ENCODE measurements at regions not wholly inside any gene's neighbourhood (a gene's known extent, or its start where the extent isn't known, plus 50 kb on each side); places are given as distances from the start of the nearest gene placed in this dataset.
"Not testable (repeated sequence)": the region's sequence is repeated elsewhere in the genome, so short reads cannot be mapped to it uniquely, and the experiment has no call there.

DNA sequence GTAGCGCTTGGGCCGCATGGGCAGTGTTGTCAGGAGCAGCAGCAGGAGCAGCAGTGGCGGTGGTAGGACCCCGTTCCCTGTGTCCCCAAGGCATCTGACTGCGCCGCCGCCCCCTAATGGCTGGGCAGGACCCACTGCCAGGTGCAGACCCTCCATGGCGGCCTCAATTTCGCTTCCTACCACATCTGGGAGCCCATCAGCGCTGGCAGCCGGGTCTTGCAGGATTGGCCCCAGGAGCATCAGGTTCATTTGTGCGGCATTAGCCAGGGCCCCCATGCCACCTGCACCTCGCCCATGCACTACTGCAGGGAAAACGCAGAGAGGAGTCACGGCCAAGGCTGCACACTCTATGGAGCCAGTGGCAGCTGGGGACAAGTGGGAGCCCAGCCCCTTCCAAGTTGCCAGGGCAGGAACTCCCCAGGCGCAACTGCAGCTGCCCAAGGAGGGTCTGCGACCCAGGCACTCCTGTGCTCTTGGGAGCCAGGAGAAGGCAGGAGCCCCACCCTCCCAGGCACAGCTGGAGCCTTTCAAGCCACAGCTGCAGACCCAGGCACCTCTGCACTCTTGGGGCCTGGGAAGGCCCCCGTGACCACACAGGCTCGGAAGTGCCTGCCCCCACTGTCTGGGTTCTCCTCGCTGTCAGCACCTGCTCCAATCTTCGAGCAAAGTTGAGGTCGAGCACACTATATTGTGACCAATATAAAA lies 594.2 kb downstream of the KCNJ18 start:
- ATAC-seq, result no peak
- intact Hi-C loops (cut with DNase I), result no loop called here
- no peak for DNase-seq (ENCODE audit: missing footprints)

DNA sequence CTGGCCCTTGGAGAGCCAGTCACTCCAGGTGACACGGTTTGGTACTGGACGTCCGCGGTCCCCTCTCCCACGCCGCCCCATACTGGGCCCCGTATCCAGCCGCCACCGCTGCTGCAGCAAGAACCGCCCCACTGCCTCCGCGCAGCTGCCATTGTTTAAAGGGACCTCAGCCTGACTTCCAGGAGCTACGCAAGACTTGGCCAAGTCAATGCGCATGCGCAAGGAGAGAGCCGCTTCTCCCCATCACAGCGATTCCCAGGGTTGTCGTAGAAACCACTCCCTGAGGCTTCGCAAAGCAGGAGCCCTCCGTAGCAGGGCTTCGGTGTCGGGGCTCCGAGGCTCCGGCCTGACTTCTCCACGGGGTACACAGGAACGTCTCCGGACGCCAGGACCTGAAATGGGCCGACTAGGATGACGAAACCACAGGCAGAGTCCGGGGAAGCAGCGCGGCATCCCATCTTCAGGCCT lies 606.2 kb downstream of the KCNJ18 start:
- DNase-seq (ENCODE audit: missing footprints), result not testable (repeated sequence)
- peak; percentile 72 for ATAC-seq

DNA sequence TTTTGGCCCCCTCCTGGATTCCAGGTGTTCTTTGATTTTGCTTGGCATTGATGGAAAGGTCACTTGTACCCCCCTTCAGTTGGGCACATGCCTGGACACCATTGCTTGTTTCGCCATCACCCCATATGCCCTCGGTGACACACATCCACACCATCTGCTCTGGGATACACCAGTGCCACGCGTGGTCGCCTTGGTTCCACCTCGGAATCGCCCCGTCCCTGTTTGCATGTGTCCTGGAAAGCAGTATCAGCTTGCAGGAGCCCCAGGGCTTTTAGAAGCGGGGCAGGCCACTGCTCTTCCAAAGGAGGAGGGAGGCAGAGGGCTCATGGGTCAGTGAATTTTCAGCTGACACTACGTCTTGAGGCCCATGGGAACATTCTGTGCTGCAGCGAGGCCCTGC lies 607.9 kb downstream of the KCNJ18 start:
- ATAC-seq (no peak), DNase-seq (ENCODE audit: missing footprints) (no peak)
- intact Hi-C loops (cut with DNase I), result no loop called here

More for the DNA sequence above, 606.2 kb downstream of the KCNJ18 start:
- intact Hi-C loops (cut with DNase I), result not testable (repeated sequence)

DNA sequence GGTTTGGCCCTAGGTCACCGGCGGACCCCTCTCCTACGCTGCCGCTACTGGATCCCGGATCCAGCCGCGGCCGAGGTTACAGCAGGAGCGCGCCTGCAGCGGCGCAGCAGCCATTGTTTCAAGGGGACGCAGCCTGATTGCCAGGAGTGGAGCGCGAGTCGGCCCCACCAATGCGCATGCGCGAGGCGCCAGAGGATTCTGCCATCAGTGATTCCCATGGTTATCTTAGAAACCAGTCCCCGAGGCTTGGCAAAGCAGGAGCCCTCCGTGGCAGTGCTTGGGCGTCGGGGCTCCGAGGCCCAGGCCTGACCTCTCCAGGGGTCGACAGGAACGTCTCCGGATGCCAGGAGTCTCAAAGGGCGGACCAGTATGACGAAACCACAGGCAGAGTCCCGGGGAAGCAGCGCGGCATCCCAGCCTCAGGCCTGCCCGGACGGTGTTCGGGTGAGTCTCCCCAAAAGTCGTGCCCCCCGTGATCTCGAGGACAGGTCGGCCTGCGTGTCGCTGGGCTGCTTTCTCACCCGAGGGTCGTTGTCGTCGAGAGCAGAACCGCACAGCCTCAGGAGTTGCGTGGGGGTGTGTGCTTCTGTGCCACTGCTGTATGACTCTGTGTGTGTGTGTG lies 608.5 kb downstream of the KCNJ18 start:
- no peak for DNase-seq (ENCODE audit: missing footprints)
- ATAC-seq, result no peak
- intact Hi-C loops (cut with DNase I), result no loop called here

DNA sequence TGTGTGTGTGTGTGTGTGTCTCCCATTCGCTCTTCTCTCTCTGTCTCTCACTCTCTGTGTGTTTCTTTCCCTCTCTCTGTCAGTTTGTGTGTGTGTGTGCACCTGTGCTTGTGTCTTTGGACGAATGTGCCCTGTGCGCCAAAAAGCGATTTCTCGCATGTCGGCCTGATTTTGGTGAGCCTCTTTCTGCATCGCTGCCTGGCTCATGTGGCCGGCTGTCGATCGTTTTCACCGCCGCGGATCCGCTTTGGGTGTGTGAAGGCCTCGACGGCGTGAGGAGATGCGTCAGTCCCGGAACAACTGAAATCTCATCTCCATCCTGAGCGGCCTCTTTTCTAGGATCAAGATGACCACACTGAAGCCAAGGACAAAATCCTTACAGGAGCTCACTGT lies 609.0 kb downstream of the KCNJ18 start:
- intact Hi-C loops (cut with DNase I), result no loop called here
- no peak for ATAC-seq
- no peak for DNase-seq (ENCODE audit: missing footprints)

DNA sequence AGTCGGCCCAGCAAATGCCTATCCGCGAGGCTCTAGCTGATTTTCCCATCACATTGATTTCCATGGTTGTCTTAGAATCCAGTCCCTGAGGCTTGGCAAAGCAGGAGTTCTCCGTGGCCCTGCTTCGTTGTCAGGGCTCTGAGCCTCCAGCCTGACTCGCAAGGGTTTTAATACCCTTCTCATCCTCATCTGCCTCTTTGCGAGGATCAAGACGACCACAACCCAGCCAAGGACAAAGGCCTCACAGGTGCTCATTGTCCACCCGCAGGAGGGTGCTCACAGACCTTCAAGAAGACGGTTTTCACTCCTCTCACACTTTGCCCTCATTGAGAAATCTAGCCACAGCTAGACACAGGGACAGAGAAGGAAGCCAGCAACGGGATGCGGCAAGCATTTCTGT lies 610.8 kb downstream of the KCNJ18 start:
- no peak for DNase-seq (ENCODE audit: missing footprints)
- ATAC-seq, result no peak
- intact Hi-C loops (cut with DNase I), result no loop called here

DNA sequence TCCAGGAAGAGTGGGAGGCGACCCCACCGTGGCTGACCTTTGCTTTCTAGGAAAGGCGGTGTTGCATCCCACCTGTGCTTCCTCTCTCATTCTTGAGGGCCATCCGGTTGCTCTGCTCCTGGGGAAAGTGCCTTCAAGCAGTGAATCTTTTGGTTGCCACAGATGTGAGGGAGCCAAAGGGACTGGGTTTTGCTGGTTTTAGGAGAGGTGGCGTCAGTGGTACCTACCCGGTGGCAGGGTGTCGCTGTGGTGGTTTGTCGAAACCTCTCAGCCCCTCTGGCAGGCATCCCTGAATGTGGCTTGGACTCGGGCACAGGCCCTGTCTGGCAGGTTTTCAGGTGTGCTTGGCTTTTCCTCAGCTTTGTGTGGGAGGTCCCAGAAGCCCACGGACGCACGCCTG lies 611.5 kb downstream of the KCNJ18 start:
- DNase-seq (ENCODE audit: missing footprints), result no peak
- ATAC-seq, result no peak
- intact Hi-C loops (cut with DNase I), result no loop called here

DNA sequence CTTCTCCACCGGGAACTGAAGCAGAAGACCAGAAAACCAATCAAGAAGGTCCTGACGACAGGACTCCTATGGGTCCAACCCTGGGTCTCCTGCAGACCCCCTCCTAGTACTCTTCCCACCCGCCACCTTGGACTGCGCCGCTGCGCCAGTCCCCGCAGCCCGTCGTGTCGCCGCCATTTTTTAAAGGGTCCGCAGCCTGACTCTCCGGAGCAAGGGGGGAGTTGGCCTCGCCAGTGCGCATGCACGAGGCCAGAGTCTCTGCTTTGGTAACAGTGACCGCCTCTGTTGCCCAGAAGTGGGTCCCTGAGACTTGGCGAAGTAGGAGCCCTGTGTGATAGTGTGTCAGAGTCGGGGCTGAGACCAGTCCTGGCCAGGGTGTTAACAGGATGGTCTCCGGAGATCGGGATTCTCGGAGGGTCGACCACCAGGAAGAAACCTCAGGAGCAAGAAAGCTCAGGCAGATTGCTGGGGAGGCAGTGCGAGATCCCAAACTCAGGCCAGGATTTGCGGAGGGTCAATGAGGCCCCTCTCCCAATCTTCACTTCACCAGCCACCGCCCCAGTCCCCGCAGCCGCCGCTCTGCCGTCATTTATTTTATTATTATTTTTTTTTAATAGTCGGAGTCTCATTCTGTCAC lies 612.5 kb downstream of the KCNJ18 start:
- intact Hi-C loops (cut with DNase I), result no loop called here
- DNase-seq (ENCODE audit: missing footprints) (no peak), ATAC-seq (no peak)

DNA sequence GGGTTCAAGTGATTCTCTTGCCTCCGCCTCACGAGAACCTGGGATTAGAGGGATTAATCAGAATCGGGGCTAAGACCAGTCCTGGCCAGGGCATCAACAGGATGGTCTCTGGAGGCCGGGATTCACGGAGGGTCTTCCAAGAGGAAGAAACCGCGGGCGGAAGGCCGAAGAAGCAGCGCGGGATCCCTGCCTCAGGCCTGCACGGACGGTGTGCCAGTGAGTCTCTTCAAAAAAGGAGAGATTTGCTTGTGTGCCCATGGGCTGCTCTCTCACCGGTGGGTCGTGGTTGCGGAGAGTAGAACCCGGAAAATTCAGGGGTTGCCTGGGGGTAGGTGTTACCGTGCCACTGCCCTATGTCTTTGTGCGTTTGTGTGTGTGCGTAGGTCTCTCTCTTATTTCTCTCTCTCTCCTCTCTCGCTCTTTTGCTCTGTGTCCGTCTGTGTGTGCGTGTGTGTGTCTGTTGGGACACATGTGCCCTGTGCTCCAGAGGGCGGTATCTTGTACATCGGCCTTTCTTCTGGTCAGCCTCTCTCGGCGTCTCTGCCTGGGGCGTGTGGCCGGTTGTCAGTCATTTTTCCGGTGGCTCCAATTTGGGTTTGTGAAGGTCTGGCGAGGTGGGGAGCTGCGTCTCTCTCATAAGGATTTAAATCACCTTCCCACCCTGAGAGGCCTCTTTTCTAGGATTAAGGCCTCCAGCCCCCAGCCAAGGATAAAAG lies 613.2 kb downstream of the KCNJ18 start:
- no peak for ATAC-seq
- no peak for DNase-seq (ENCODE audit: missing footprints)
- intact Hi-C loops (cut with DNase I), result no loop called here

DNA sequence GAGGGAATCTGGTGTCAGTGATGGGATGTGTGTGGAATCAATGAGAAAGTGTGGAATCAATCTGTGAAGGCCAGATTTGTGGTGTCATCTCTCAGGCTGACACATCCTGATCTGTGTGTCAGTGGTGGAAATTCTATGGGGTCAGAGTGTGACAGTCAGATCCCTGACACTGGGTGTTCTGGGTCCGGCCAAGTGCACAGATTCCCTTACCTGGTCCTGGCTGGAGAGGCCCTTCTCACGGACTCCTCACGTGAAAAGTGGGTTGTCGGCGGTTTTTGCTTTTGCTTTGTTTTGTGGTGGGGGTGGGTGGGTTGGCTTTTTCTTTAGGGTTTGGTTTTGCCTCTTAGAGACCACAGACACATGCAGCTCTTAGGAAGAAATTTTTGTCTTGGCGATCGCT lies 618.0 kb downstream of the KCNJ18 start:
- intact Hi-C loops (cut with DNase I); DNase-seq (ENCODE audit: missing footprints); ATAC-seq: not testable (repeated sequence)

DNA sequence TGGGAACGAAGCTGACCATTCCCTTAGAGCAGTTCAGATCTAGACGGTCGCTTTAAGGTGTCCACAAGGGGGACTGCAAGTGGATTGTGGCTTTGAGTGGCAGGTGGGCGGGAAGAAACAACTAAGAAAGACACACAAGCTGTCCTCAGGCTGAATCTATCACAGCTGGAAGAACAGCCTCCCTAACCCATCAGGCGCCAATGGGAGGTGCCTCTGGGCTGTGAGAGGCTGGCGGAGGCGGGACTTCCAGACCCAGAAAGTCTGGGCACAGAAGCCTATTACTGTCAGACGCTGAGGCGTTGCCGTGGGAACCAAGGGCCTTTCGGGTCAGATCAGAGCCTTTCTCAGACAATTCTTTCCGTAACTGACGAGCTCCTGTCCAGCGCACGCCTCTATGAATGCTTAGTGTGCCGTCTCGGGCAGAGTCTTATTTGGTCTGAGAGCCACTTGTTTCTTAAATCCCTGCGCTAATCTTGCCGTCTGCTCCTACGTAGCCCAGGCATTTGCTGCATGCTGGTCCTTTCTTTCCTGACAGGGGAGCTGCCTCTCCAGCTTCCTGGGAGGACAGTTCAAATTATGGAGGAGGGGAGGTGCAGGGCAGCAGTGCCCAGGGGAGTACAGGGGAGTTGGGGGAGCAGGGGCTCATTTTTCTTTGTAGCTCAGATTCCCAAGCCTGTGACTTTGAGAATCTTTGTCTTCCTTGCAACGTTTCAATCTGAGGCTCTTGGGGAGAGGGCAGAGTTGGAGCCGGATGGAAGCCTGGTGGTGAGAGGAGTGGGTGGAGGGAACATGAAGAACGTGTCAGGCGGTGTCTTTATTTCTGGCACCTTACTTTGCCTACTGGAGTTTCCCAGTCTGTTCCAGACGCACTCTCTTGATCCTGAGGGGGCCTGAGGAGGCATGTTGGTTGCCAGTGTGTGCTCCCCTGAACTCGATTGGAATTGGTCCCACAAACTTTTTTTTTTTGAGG lies 618.7 kb downstream of the KCNJ18 start:
- intact Hi-C loops (cut with DNase I), result no loop called here
- ATAC-seq (no peak), DNase-seq (ENCODE audit: missing footprints) (no peak)

DNA sequence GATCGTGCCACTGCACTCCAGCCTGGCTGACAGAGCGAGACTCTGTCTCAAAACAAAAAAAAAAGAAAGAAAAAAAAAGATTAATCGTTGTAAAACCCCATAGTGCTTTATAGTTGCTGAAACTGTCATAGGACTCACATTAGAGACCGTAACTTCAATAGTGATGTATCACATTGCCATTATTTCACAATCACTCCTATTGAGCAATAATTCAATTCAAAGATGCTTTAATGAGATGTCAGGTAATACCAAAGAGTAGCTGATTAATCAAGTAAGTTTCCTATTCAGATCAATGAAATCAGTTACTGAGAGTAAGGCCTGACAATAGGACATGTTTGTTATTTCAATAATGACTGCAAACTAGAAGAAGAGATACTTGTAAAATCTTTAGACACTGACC lies 628.7 kb downstream of the KCNJ18 start:
- ATAC-seq; DNase-seq (ENCODE audit: missing footprints); intact Hi-C loops (cut with DNase I): not testable (repeated sequence)

DNA sequence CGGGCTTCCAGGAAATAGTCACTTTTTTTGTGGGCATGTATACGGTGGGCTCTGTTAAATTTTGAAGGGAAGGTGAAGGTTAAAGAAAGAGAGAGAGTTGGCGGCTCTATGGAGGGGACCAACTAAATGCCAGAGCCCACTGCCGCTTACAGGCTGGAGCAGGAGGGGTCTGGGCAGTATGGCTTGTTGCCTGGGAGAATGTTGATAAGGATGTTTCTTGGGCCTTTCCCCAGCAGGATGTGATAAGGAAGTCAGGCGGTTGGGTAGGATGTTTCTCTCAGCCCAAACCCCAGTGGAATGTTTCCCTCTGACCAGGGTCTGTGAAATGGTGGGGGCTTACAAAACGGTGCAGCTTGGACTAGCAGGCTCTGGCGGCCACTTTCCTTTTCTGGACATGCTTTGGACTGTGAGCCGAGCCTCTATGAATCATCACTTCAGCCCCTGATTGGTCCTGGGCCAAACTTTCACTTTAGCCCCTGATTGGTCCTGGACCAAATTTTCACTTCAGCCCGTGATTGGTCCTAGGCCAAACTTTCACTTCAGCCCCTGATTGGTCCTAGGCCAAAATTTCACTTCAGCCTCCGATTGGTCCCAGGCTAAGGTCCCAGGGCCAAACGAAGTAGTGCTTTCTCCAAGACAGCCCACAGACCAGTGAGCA lies 630.7 kb downstream of the KCNJ18 start:
- ATAC-seq; intact Hi-C loops (cut with DNase I); DNase-seq (ENCODE audit: missing footprints): not testable (repeated sequence)

DNA sequence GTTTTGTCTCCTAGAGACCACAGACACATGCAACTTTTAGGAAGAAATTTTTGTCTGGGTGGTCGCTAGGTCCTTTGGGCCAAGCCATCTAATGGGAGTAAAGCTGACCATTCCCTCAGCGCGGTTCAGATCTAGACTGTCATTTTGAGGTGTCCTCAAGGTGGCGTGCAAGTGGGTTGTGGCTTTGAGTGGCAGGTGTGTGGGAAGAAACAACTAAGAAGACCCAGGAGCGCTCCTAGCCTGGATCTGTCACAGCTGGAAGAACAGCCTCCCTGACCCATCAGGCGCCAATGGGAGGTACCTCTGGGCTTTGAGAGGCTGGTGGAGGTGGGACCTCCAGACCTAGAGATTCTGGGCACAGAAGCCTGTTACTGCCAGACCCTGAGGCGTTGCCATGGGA lies 645.1 kb downstream of the KCNJ18 start:
- DNase-seq (ENCODE audit: missing footprints) (no peak), ATAC-seq (no peak)
- intact Hi-C loops (cut with DNase I), result no loop called here

DNA sequence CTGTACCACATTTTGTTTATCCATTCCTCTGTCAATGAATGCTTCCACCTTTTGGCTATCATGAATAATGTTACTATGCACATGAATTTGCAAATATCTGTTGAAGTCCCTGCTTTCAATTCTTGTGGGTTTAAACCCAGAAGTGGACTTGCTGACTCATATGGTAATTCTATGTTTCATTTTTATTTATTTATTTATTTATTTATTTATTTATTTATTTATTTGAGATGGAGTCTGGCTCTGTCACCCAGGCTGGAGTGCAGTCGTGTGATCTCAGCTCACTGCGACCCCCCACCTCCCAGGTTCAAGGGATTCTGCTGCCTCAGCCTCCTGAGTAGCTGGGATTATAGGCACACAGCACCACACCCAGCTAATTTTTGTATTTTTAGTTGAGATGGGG lies 664.3 kb downstream of the KCNJ18 start:
- DNase-seq (ENCODE audit: missing footprints); ATAC-seq; intact Hi-C loops (cut with DNase I): not testable (repeated sequence)

DNA sequence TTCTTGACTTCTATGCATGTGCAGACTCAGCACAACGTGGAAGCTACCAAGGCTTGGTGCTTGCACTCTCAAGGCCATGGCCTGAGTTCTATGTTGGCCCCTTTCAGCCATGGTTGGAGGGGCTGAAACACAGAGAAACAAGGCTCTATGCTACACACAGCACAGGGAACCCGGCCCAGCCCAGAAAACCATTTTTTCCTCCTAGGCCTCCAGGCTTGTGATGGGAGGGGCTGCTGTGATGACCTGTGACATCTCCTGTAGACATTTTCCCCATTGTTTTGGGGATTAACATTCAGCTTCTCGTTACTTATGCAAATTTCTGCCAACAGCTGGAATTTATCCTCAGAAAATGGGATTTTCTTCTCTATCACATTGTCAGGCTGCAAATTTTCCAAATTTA lies 678.7 kb downstream of the KCNJ18 start:
- ATAC-seq; intact Hi-C loops (cut with DNase I); DNase-seq (ENCODE audit: missing footprints): not testable (repeated sequence)

DNA sequence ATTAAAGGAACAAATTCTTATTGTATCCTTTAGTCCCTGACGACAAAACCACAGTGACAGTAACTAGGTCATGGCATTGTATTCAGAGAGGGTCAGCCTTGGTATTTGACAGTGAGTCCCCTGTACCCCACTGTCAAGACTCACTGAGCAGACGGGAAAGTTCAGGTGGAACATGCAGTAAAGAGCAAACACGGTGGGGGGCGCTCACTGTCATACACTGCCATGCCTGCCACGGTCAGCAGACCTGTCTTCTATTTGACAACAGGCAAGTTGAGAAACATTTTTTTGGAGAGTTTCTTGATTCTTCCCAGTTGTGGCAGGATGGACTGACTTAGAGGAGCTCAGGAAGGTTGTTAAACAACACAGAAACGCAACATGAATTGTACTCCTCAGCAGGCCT lies 681.6 kb downstream of the KCNJ18 start:
- intact Hi-C loops (cut with DNase I), result no loop called here
- no peak for DNase-seq (ENCODE audit: missing footprints)
- no peak for ATAC-seq

DNA sequence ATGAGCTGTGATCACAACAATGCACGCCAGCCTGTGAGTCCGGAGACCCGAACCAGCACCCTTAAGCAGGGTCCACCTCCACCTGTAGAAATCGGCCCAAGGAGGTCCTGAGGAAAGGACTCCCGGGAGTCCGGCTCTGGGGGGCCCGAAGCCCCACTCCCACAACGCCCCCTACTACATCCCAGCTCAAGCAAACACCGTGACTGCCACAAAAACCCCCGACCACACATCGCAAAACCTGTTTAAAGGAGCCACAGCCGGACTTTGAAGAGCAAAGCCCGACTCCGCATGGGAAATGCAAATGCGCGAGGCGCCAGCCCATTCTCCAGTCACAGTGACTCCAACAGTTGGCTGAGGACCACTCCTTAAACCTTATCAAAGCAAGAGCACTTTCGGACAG lies 682.4 kb downstream of the KCNJ18 start:
- DNase-seq (ENCODE audit: missing footprints) (no peak), ATAC-seq (no peak)
- intact Hi-C loops (cut with DNase I), result no loop called here

Measured in Right ventricle myocardium inferior (tissue), 1 donor.